ENCODE measurements at regions not wholly inside any gene's neighbourhood (a gene's known extent, or its start where the extent isn't known, plus 50 kb on each side); places are given as distances from the start of the nearest gene placed in this dataset.
"Not testable (repeated sequence)": the region's sequence is repeated elsewhere in the genome, so short reads cannot be mapped to it uniquely, and the experiment has no call there.

GRCh38 chr12:104886418-104887401 is 71.4 kb downstream of the SLC41A2 start:
- no peaks in the 10 kb centered on the region for H3K27me3 ChIP-seq
- H3K36me3 ChIP-seq, result peaks cover 0 to 6% (median 0%) of the 10 kb centered on the region in 3 donors
- H3K9me3 ChIP-seq, result no peaks in the 10 kb centered on the region
- no peak overlapping the region for H3K27ac ChIP-seq
- H3K4me1 ChIP-seq, result no peaks in the 10 kb centered on the region
- no peak overlapping the region for H3K4me3 ChIP-seq
- TF ChIP-seq CTCF (IDR thresholded peaks at IDR 0.05) (no peak), POLR2A (IDR thresholded peaks at IDR 0.05) (no peak)
- DNase-seq, result no peak

GRCh38 chr12:104878858-104879257 is 79.2 kb downstream of the SLC41A2 start:
- not testable (repeated sequence) for DNase-seq, H3K36me3 ChIP-seq, H3K27ac ChIP-seq, H3K27me3 ChIP-seq, H3K9me3 ChIP-seq, H3K4me3 ChIP-seq, H3K4me1 ChIP-seq

GRCh38 chr12:104877103-104877705 is 80.9 kb downstream of the SLC41A2 start:
- TF ChIP-seq POLR2A (IDR thresholded peaks at IDR 0.05) (no peak), CTCF (IDR thresholded peaks at IDR 0.05) (peak in 4 of 6 experiments; percentile 50 to 66 (median 56))
- H3K9me3 ChIP-seq, result no peaks in the 10 kb centered on the region
- no peaks in the 10 kb centered on the region for H3K27me3 ChIP-seq
- H3K4me3 ChIP-seq, result no peak overlapping the region
- DNase-seq, result peak in 2 of 3 donors; percentile 19 to 61
- H3K36me3 ChIP-seq, result no peaks in the 10 kb centered on the region
- H3K4me1 ChIP-seq, result no peaks in the 10 kb centered on the region
- H3K27ac ChIP-seq, result no peak overlapping the region

GRCh38 chr12:104873374-104873773 is 84.7 kb downstream of the SLC41A2 start:
- Histone ChIP-seq H3K9me3 (no peaks in the 10 kb centered on the region), H3K4me1 (no peaks in the 10 kb centered on the region), H3K36me3 (no peaks in the 10 kb centered on the region), H3K27me3 (no peaks in the 10 kb centered on the region), H3K4me3 (no peak overlapping the region), H3K27ac (no peak overlapping the region)
- TF ChIP-seq CTCF (IDR thresholded peaks at IDR 0.05), result no peak
- no peak for TF ChIP-seq POLR2A (IDR thresholded peaks at IDR 0.05)
- no peak for DNase-seq

- no peak for DNase-seq
- Histone ChIP-seq H3K36me3 (no peaks in the 10 kb centered on the region), H3K4me1 (no peaks in the 10 kb centered on the region), H3K4me3 (no peak overlapping the region), H3K27ac (no peak overlapping the region), H3K9me3 (no peaks in the 10 kb centered on the region), H3K27me3 (no peaks in the 10 kb centered on the region)
- TF ChIP-seq POLR2A (IDR thresholded peaks at IDR 0.05) (no peak), CTCF (IDR thresholded peaks at IDR 0.05) (no peak)
Measured at GRCh38 chr12:104870797-104871196, 87.3 kb downstream of the SLC41A2 start.

- Histone ChIP-seq H3K27ac (no peak overlapping the region), H3K4me3 (no peak overlapping the region), H3K9me3 (no peaks in the 10 kb centered on the region), H3K4me1 (no peaks in the 10 kb centered on the region), H3K36me3 (peaks cover 0 to 3% (median 0%) of the 10 kb centered on the region in 3 donors), H3K27me3 (no peaks in the 10 kb centered on the region)
- no peak for TF ChIP-seq POLR2A (IDR thresholded peaks at IDR 0.05)
- no peak for TF ChIP-seq CTCF (IDR thresholded peaks at IDR 0.05)
- no peak for DNase-seq
Measured at GRCh38 chr12:104866291-104866690, 91.8 kb downstream of the SLC41A2 start.

Measured in Peyer's patch (tissue), 4 donors.